ENCODE measurements at regions not wholly inside any gene's neighbourhood (a gene's known extent, or its start where the extent isn't known, plus 50 kb on each side); places are given as distances from the start of the nearest gene placed in this dataset.

DNA sequence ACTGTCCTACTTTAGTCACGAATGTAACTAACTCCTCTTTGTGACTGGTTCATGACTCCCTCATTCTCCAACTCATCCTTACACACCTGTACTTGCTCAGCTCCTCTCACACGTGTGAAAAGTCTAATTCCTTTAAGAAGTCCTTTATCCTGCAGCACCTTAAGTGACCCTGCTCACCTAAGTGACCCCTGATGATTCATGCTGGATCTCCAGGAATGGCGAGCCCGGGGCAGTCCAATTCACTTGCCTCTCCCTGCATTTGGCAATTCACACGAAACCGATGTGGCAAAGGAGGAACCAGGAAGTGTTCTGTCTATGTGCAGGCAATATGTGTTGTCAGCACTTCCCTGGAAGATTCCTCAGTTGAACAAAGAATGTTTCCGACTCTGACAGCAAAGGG is 189.8 kb upstream of the NABP1 start:
- H3K27ac ChIP-seq: no peak overlapping the region
- no peak overlapping the region for H2AFZ ChIP-seq (replicated peaks)
- H3K4me3 ChIP-seq: no peak overlapping the region

DNA sequence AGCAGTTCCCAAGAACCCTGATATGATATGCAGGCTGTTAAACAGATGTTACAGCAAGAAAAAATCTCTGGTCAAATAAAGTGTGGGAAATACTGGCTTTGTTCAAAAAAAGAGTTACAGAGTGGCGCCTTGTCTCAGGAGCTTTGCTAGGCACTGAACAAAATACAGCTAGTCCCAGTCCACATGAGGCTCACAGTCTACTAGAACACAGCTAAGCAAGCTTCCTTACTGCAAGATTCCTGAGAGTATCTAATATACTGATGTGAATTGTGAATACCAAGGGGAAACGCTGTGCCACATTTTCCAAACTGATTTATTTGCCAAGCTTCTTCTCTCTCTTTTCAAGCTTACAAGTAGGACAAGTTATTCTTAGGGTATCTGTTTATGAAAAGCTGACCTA is 188.8 kb upstream of the NABP1 start:
- Mint-ChIP-seq H3K4me3 (no peak overlapping the region), H3K9me3 (peaks cover 8% of the 10 kb centered on the region), H3K36me3 (no peaks in the 10 kb centered on the region), H3K4me1 (peaks cover 8% of the 10 kb centered on the region), H3K27ac (no peak overlapping the region), H3K27me3 (ENCODE audit: insufficient read depth, low read depth) (no peaks in the 10 kb centered on the region)
- H4K20me1 ChIP-seq (ENCODE audit: low read depth): no peaks in the 10 kb centered on the region
- H3K4me1 ChIP-seq: no peaks in the 10 kb centered on the region
- H3K27ac ChIP-seq: no peak overlapping the region
- no peaks in the 10 kb centered on the region for H3K9me3 ChIP-seq (ENCODE audit: low read depth)
- H3K36me3 ChIP-seq: no peaks in the 10 kb centered on the region
- no peaks in the 10 kb centered on the region for H3K27me3 ChIP-seq
- H3K4me2 ChIP-seq: no peak overlapping the region
- TF ChIP-seq EZH2phosphoT487 (IDR thresholded peaks at IDR 0.05) (no peak), EZH2 (IDR thresholded peaks at IDR 0.05) (no peak)
- TF ChIP-seq, protein P1, sequence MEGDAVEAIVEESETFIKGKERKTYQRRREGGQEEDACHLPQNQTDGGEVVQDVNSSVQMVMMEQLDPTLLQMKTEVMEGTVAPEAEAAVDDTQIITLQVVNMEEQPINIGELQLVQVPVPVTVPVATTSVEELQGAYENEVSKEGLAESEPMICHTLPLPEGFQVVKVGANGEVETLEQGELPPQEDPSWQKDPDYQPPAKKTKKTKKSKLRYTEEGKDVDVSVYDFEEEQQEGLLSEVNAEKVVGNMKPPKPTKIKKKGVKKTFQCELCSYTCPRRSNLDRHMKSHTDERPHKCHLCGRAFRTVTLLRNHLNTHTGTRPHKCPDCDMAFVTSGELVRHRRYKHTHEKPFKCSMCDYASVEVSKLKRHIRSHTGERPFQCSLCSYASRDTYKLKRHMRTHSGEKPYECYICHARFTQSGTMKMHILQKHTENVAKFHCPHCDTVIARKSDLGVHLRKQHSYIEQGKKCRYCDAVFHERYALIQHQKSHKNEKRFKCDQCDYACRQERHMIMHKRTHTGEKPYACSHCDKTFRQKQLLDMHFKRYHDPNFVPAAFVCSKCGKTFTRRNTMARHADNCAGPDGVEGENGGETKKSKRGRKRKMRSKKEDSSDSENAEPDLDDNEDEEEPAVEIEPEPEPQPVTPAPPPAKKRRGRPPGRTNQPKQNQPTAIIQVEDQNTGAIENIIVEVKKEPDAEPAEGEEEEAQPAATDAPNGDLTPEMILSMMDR (IDR thresholded peaks at IDR 0.05): no peak
- H3K4me3 ChIP-seq: no peak overlapping the region
- H3F3A ChIP-seq (ENCODE audit: low read depth): no peaks in the 10 kb centered on the region
- no peak for DNase-seq (ENCODE audit: low spot score)
- no peaks in the 10 kb centered on the region for H3K79me2 ChIP-seq (ENCODE audit: low read depth)
- H2AFZ ChIP-seq (replicated peaks): no peak overlapping the region
- no peak overlapping the region for H3K9ac ChIP-seq

More for the DNA sequence above, 189.8 kb upstream of the NABP1 start:
- Mint-ChIP-seq H3K4me1 (peaks cover 8% of the 10 kb centered on the region), H3K27ac (no peak overlapping the region), H3K36me3 (peaks cover 2% of the 10 kb centered on the region), H3K4me3 (no peak overlapping the region), H3K27me3 (ENCODE audit: insufficient read depth, low read depth) (no peaks in the 10 kb centered on the region), H3K9me3 (peaks cover 3% of the 10 kb centered on the region)
- H3K36me3 ChIP-seq: no peaks in the 10 kb centered on the region
- no peaks in the 10 kb centered on the region for H4K20me1 ChIP-seq (ENCODE audit: low read depth)
- DNase-seq (ENCODE audit: low spot score): no peak
- no peak overlapping the region for H3K9ac ChIP-seq
- H3K79me2 ChIP-seq (ENCODE audit: low read depth): no peaks in the 10 kb centered on the region
- H3K9me3 ChIP-seq (ENCODE audit: low read depth): no peaks in the 10 kb centered on the region
- H3K4me2 ChIP-seq: no peak overlapping the region
- TF ChIP-seq, protein P1 (IDR thresholded peaks at IDR 0.05): no peak
- no peak for TF ChIP-seq EZH2 (IDR thresholded peaks at IDR 0.05)
- no peak for TF ChIP-seq EZH2phosphoT487 (IDR thresholded peaks at IDR 0.05)
- no peaks in the 10 kb centered on the region for H3F3A ChIP-seq (ENCODE audit: low read depth)
- no peaks in the 10 kb centered on the region for H3K4me1 ChIP-seq
- H3K27me3 ChIP-seq: no peaks in the 10 kb centered on the region

DNA sequence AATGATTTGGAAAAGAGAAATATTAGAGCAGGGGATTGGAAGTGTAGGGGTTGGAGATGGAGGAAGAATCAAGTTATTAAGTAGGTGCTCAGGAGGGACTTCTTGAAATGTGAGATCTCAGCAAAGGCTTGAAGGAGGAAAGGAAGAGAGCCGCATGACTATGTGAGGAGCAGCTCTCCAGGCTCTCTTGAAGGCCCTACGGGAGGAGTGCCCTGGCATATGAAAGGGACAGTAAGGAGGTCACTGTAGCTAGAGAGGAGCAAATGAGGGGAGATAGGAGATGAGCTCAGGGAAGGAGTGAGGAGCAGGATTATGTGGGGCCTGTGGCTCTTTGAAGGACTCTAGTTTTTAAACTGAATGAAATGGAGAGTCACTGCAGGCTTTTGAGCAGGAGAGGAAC is 181.1 kb upstream of the NABP1 start:
- Mint-ChIP-seq H3K27ac (no peak overlapping the region), H3K4me3 (no peak overlapping the region), H3K4me1 (peaks cover 7% of the 10 kb centered on the region), H3K9me3 (peaks cover 10% of the 10 kb centered on the region), H3K36me3 (no peaks in the 10 kb centered on the region), H3K27me3 (ENCODE audit: insufficient read depth, low read depth) (peaks cover 4% of the 10 kb centered on the region)
- no peak overlapping the region for H3K27ac ChIP-seq
- no peaks in the 10 kb centered on the region for H3K4me1 ChIP-seq
- no peak overlapping the region for H3K4me2 ChIP-seq
- no peak overlapping the region for H3K9ac ChIP-seq
- DNase-seq (ENCODE audit: low spot score): no peak
- no peak for TF ChIP-seq EZH2phosphoT487 (IDR thresholded peaks at IDR 0.05)
- no peak for TF ChIP-seq EZH2 (IDR thresholded peaks at IDR 0.05)
- TF ChIP-seq, protein P1 (IDR thresholded peaks at IDR 0.05): no peak
- no peaks in the 10 kb centered on the region for H3K9me3 ChIP-seq (ENCODE audit: low read depth)
- H2AFZ ChIP-seq (replicated peaks): peak overlapping the region; percentile 70
- H4K20me1 ChIP-seq (ENCODE audit: low read depth): no peaks in the 10 kb centered on the region
- no peaks in the 10 kb centered on the region for H3K36me3 ChIP-seq
- no peaks in the 10 kb centered on the region for H3K27me3 ChIP-seq
- no peaks in the 10 kb centered on the region for H3K79me2 ChIP-seq (ENCODE audit: low read depth)
- no peaks in the 10 kb centered on the region for H3F3A ChIP-seq (ENCODE audit: low read depth)
- H3K4me3 ChIP-seq: no peak overlapping the region

Measured in neural progenitor cell (in vitro differentiated cells).